Kidney (tissue), 13 donors: ENCODE measurements at regions not wholly inside any gene's neighbourhood (a gene's known extent, or its start where the extent isn't known, plus 50 kb on each side); places are given as distances from the start of the nearest gene placed in this dataset.

Experiments used
- DNase-seq, 5 donors: peaks; one replicate each; pipeline ENCODE4 v3.0.0-alpha.2; 2013 to 2020
- FAIRE-seq: peaks from 2 replicates; lab custom pipeline; 2012; peaks lifted over from hg19 to GRCh38; lab: Jason Lieb, UNC
- H3K27ac ChIP-seq, 2 donors: one replicate each; pipeline ENCODE4 v1.7.0; 2013; ENCODE audit warnings: low read depth in 2 of 2, low read length in 2 of 2, inconsistent platforms in 1 of 2
- H3K27me3 ChIP-seq: one replicate; pipeline ENCODE4 v1.7.1; 2013; ENCODE audit warnings: low read length, inconsistent platforms; ENCODE audit not compliant: control insufficient read depth, insufficient read depth
- H3K36me3 ChIP-seq, 3 donors: one replicate each; pipeline versions ENCODE4 v1.7.0 to v1.7.1; 2013; ENCODE audit warnings: low read length in 3 of 3, control low read depth in 1 of 3, inconsistent platforms in 1 of 3; ENCODE audit not compliant: insufficient read depth in 3 of 3, control insufficient read depth in 2 of 3
- H3K4me1 ChIP-seq, 3 donors: one replicate each; pipeline versions ENCODE4 v1.7.0 to v1.7.1; 2013; ENCODE audit warnings: low read length in 3 of 3, inconsistent platforms in 1 of 3, low read depth in 1 of 3; ENCODE audit not compliant: control insufficient read depth in 2 of 3, insufficient read depth in 2 of 3
- H3K4me3 ChIP-seq, 3 donors: one replicate each; pipeline versions ENCODE4 v1.7.0 to v1.8.1; 2013; ENCODE audit warnings: low read length in 3 of 3, control low read depth in 1 of 3, inconsistent platforms in 1 of 3
- H3K9ac ChIP-seq, 3 donors: one replicate each; pipeline versions ENCODE4 v1.7.0 to v1.7.1; 2013; ENCODE audit warnings: low read length in 3 of 3, control low read depth in 1 of 3, inconsistent platforms in 1 of 3
- H3K9me3 ChIP-seq, 3 donors: one replicate each; pipeline versions ENCODE4 v1.7.0 to v1.7.1; 2013; ENCODE audit warnings: low read length in 3 of 3, control low read depth in 1 of 3, inconsistent platforms in 1 of 3; ENCODE audit not compliant: control insufficient read depth in 2 of 3, insufficient read depth in 1 of 3
- intact Hi-C: fragments of 100-400 bp; cut with DNase I; formaldehyde crosslinking; loops from one replicate; pipeline ENCODE4 v1.11.1; 2022
- TF ChIP-seq, protein P1 (sequence below): IDR thresholded peaks from 3 replicates; pipeline ENCODE4 v1.5.1; 2012; ENCODE audit warnings: mild to moderate bottlenecking, moderate library complexity, borderline replicate concordance; ENCODE audit not compliant: insufficient read depth; ENCODE audit errors: extremely low read depth
- donor health status: control.
- donor health status: control.
- donor health status: control.
- donor health status: control.
- donor health status: control.
- donor health status: DM: yes; HTN: yes; CAD: no.
- donor health status: Normal renal cell carcinoma (clear cell type).

DNA sequence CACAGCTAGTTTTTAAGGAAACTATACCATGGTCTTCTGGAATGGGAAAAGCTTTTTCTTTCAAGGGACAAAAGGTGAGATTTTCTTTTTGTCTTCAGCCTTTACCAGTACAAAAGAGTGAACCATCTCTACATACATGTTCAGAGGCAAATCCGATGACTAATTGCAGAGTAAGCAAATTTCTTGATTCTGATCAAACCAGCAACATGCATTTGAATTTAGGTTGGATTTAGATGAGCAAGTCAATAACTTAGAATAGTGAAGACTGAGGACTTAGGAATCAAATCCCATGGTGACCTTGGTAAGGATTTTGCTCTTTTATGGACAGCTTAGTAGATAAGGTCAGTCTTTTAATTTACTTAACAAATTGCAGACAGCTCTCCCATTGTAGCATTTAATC lies 65.9 kb upstream of the BLID start:
- Histone ChIP-seq H3K9me3 (no peaks in the 10 kb centered on the region), H3K4me1 (no peaks in the 10 kb centered on the region), H3K27ac (no peak overlapping the region), H3K4me3 (no peak overlapping the region), H3K9ac (no peak overlapping the region), H3K27me3 (no peaks in the 10 kb centered on the region), H3K36me3 (no peaks in the 10 kb centered on the region)
- FAIRE-seq: no peak
- DNase-seq: no peak
- TF ChIP-seq, protein P1, sequence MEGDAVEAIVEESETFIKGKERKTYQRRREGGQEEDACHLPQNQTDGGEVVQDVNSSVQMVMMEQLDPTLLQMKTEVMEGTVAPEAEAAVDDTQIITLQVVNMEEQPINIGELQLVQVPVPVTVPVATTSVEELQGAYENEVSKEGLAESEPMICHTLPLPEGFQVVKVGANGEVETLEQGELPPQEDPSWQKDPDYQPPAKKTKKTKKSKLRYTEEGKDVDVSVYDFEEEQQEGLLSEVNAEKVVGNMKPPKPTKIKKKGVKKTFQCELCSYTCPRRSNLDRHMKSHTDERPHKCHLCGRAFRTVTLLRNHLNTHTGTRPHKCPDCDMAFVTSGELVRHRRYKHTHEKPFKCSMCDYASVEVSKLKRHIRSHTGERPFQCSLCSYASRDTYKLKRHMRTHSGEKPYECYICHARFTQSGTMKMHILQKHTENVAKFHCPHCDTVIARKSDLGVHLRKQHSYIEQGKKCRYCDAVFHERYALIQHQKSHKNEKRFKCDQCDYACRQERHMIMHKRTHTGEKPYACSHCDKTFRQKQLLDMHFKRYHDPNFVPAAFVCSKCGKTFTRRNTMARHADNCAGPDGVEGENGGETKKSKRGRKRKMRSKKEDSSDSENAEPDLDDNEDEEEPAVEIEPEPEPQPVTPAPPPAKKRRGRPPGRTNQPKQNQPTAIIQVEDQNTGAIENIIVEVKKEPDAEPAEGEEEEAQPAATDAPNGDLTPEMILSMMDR: no peak
- intact Hi-C loops: no loop called here

DNA sequence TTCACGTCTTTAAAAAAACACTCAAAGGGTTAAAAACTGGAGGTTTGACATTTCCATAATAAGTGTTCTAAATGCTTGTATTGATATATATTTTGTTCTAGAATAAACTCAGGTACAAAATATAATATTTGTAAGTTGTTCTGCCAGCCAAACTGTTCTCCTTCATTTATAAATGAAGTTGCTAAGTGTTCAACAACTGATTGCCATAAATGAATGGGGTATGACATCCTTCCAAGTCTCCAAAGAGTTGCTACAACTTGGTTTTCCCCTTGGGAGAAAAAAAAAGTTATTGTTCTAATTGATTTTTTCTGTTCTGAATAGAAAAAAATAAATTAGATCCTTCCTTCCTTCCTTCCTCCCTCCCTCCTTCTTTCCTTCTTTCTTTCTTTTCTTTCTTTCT lies 65.4 kb upstream of the BLID start:
- Histone ChIP-seq H3K27me3 (no peaks in the 10 kb centered on the region), H3K27ac (no peak overlapping the region), H3K9me3 (no peaks in the 10 kb centered on the region), H3K9ac (no peak overlapping the region), H3K4me3 (no peak overlapping the region), H3K36me3 (no peaks in the 10 kb centered on the region), H3K4me1 (no peaks in the 10 kb centered on the region)
- no peak for DNase-seq
- no peak for FAIRE-seq
- TF ChIP-seq, protein P1: no peak
- intact Hi-C loops: no loop called here

DNA sequence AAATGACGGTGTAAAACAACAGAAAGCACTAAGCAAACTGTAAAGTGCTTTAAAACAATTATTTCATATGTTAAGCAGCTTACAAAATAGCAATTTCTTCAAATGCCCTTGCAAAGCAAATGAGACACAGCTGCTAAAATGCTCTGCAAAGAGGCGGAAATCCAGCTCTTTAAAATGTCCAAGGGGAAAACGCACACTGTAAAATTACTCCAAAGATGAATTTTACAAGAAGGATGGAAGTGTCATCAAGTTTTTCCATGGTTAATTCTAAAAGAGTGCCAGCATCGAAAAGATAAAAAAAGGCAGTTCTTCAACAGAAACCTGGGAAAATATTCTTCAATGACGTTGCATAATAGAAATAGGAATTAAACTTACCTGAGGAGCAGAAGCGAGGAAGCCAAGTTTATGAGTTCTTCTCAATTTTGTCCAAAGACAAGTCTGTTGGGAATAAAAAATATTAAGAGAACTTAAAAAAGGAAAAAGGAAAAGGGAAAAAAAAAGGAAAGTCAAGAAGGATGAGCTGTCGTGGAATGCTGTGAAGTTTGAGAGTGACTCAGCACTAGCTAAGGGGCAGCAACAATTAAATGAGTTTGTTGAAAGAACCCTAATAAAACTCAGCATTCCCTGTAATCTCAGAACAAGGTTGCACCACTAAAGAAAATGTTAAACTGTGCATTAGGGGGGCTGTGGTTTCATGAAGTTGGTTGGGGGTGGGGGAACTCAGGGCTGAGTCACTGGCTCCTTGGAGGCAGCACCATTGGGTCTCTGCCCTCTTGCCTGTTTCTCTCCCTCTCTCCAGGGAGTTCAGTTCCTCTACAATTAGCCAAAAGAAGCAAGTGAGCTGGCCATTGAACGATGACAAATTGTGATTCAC lies 64.2 kb upstream of the BLID start:
- Histone ChIP-seq H3K9ac (no peak overlapping the region), H3K4me3 (no peak overlapping the region), H3K4me1 (no peaks in the 10 kb centered on the region), H3K27ac (no peak overlapping the region), H3K9me3 (no peaks in the 10 kb centered on the region), H3K36me3 (no peaks in the 10 kb centered on the region), H3K27me3 (no peaks in the 10 kb centered on the region)
- TF ChIP-seq, protein P1: no peak
- FAIRE-seq (no peak), DNase-seq (no peak)
- intact Hi-C loops: no loop called here
